ENCODE measurements at regions not wholly inside any gene's neighbourhood (a gene's known extent, or its start where the extent isn't known, plus 50 kb on each side); places are given as distances from the start of the nearest gene placed in this dataset.

- Histone ChIP-seq H3K9ac (ENCODE audit: low read depth, low read length, poor library complexity, severe bottlenecking) (no peak overlapping the region), H3K27me3 (ENCODE audit: insufficient read depth, low read length, poor library complexity, severe bottlenecking) (no peaks in the 10 kb centered on the region), H3F3A (ENCODE audit: low read depth) (no peaks in the 10 kb centered on the region), H4K20me1 (ENCODE audit: insufficient read depth, low read length, poor library complexity, severe bottlenecking) (no peaks in the 10 kb centered on the region), H3K4me1 (ENCODE audit: insufficient read depth, low read length, poor library complexity, severe bottlenecking) (peaks cover 14% of the 10 kb centered on the region), H3K4me3 (ENCODE audit: low read length, poor library complexity, severe bottlenecking) (no peak overlapping the region), H3K9me2 (replicated peaks; ENCODE audit: low read depth, low read length) (no peaks in the 10 kb centered on the region), H3K36me3 (ENCODE audit: insufficient read depth, low read length) (no peaks in the 10 kb centered on the region), H3K79me2 (ENCODE audit: insufficient read depth, low read length) (no peaks in the 10 kb centered on the region), H3K9me3 (ENCODE audit: insufficient read depth, low read depth, low read length) (no peaks in the 10 kb centered on the region), H2AFZ (ENCODE audit: low read length) (no peak overlapping the region), H3K4me2 (ENCODE audit: low read depth, low read length, poor library complexity, severe bottlenecking) (no peak overlapping the region)
- TF ChIP-seq EZH2phosphoT487 (IDR thresholded peaks at IDR 0.05; ENCODE audit: borderline replicate concordance): no peak
- TF ChIP-seq, protein P1, sequence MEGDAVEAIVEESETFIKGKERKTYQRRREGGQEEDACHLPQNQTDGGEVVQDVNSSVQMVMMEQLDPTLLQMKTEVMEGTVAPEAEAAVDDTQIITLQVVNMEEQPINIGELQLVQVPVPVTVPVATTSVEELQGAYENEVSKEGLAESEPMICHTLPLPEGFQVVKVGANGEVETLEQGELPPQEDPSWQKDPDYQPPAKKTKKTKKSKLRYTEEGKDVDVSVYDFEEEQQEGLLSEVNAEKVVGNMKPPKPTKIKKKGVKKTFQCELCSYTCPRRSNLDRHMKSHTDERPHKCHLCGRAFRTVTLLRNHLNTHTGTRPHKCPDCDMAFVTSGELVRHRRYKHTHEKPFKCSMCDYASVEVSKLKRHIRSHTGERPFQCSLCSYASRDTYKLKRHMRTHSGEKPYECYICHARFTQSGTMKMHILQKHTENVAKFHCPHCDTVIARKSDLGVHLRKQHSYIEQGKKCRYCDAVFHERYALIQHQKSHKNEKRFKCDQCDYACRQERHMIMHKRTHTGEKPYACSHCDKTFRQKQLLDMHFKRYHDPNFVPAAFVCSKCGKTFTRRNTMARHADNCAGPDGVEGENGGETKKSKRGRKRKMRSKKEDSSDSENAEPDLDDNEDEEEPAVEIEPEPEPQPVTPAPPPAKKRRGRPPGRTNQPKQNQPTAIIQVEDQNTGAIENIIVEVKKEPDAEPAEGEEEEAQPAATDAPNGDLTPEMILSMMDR (conservative IDR thresholded peaks at IDR 0.05; ENCODE audit: low read length): no peak
Observed at GRCh38 chr1:221908573-221908972, 166.7 kb upstream of the DUSP10 start.

DNA sequence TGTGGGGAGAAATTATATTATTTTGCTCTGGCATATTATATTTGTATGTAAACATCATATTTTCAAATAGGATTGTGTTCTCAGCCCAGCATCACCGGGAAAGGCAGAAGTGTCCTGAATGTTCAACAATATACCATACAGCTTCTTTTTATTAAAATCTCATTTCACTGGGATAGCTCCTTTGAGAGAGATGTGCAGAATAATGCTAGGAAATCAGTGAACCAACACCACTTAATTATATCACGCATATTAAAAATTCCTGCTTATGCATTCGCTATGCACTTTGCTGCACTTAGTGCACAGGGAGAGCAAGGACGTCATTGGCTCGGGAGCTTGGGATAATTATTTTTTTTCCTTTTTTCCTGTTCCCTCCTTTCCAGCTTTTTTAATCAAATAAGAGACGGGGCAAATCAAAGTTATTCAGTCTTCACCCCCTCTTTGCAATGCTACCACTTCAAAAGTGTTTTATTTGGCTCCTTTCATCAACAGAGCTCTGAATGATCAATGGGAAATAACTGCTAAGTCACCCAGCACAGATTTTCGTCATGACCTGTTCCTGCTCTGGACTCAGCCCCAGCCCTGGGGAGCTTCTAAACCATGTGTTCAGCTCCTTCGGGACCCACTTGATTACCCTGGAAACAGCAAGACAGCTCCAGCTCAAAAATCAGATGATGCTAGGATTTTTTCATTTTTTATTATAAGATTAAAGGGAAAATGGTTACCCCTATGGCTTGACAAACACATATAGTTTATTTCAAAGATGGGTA is 165.5 kb upstream of the DUSP10 start:
- Histone ChIP-seq H3K79me2 (ENCODE audit: insufficient read depth, low read length) (no peaks in the 10 kb centered on the region), H3K9me2 (replicated peaks; ENCODE audit: low read depth, low read length) (no peaks in the 10 kb centered on the region), H4K20me1 (ENCODE audit: insufficient read depth, low read length, poor library complexity, severe bottlenecking) (no peaks in the 10 kb centered on the region), H3K27me3 (ENCODE audit: insufficient read depth, low read length, poor library complexity, severe bottlenecking) (no peaks in the 10 kb centered on the region), H3K4me3 (ENCODE audit: low read length, poor library complexity, severe bottlenecking) (no peak overlapping the region), H3K9ac (ENCODE audit: low read depth, low read length, poor library complexity, severe bottlenecking) (no peak overlapping the region), H3K36me3 (ENCODE audit: insufficient read depth, low read length) (no peaks in the 10 kb centered on the region), H3K9me3 (ENCODE audit: insufficient read depth, low read depth, low read length) (no peaks in the 10 kb centered on the region), H3K4me2 (ENCODE audit: low read depth, low read length, poor library complexity, severe bottlenecking) (no peak overlapping the region), H2AFZ (ENCODE audit: low read length) (no peak overlapping the region), H3F3A (ENCODE audit: low read depth) (no peaks in the 10 kb centered on the region), H3K4me1 (ENCODE audit: insufficient read depth, low read length, poor library complexity, severe bottlenecking) (peaks cover 14% of the 10 kb centered on the region)
- no peak for TF ChIP-seq EZH2phosphoT487 (IDR thresholded peaks at IDR 0.05; ENCODE audit: borderline replicate concordance)
- TF ChIP-seq, protein P1 (conservative IDR thresholded peaks at IDR 0.05; ENCODE audit: low read length): no peak

GRCh38 chr1:221905802-221906201 is 163.9 kb upstream of the DUSP10 start:
- Histone ChIP-seq H3K9me2 (replicated peaks; ENCODE audit: low read depth, low read length) (no peaks in the 10 kb centered on the region), H3K79me2 (ENCODE audit: insufficient read depth, low read length) (no peaks in the 10 kb centered on the region), H3K4me1 (ENCODE audit: insufficient read depth, low read length, poor library complexity, severe bottlenecking) (peaks cover 9% of the 10 kb centered on the region), H4K20me1 (ENCODE audit: insufficient read depth, low read length, poor library complexity, severe bottlenecking) (no peaks in the 10 kb centered on the region), H3K27me3 (ENCODE audit: insufficient read depth, low read length, poor library complexity, severe bottlenecking) (no peaks in the 10 kb centered on the region), H2AFZ (ENCODE audit: low read length) (peak overlapping the region; percentile 47; the same call in 1 of the 2 replicates), H3F3A (ENCODE audit: low read depth) (no peaks in the 10 kb centered on the region), H3K4me2 (ENCODE audit: low read depth, low read length, poor library complexity, severe bottlenecking) (no peak overlapping the region), H3K9me3 (ENCODE audit: insufficient read depth, low read depth, low read length) (no peaks in the 10 kb centered on the region), H3K4me3 (ENCODE audit: low read length, poor library complexity, severe bottlenecking) (no peak overlapping the region), H3K9ac (ENCODE audit: low read depth, low read length, poor library complexity, severe bottlenecking) (no peak overlapping the region), H3K36me3 (ENCODE audit: insufficient read depth, low read length) (no peaks in the 10 kb centered on the region)
- TF ChIP-seq, protein P1 (conservative IDR thresholded peaks at IDR 0.05; ENCODE audit: low read length): no peak
- no peak for TF ChIP-seq EZH2phosphoT487 (IDR thresholded peaks at IDR 0.05; ENCODE audit: borderline replicate concordance)
